Frontal cortex (tissue), 3 donors: ENCODE measurements at regions not wholly inside any gene's neighbourhood (a gene's known extent, or its start where the extent isn't known, plus 50 kb on each side); places are given as distances from the start of the nearest gene placed in this dataset.

Experiments
- DNase-seq, 2 donors: peaks; one replicate each; pipeline ENCODE4 v3.0.0; 2012; ENCODE audit warnings: low spot score in 2 of 2
- FAIRE-seq: peaks from 2 replicates; lab custom pipeline; 2012; peaks lifted over from hg19 to GRCh38; lab: Jason Lieb, UNC
- donor health status: control.
- donor health status: control.
- donor health status: control.

DNA sequence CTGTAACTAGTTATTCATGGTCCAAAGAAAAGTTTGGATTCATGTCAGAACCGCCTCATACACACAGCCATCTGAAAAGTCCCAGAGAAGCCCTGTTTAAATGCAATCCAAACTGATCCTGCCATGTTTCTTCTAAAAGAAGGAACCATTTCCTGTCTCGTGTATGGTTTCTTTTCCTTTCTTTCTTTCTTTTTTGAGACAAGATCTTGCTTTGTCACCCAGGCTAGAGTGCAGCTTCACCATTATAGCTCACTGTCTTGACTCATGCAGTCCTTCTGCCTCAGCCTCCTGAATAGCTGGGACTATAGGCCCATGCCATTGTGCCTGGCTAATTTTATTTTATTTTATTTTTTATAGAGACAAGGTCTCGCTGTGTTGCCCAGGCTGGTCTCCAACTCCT, 77.4 kb upstream of the NSMCE3 start:
- no peak for DNase-seq
- no peak for FAIRE-seq

DNA sequence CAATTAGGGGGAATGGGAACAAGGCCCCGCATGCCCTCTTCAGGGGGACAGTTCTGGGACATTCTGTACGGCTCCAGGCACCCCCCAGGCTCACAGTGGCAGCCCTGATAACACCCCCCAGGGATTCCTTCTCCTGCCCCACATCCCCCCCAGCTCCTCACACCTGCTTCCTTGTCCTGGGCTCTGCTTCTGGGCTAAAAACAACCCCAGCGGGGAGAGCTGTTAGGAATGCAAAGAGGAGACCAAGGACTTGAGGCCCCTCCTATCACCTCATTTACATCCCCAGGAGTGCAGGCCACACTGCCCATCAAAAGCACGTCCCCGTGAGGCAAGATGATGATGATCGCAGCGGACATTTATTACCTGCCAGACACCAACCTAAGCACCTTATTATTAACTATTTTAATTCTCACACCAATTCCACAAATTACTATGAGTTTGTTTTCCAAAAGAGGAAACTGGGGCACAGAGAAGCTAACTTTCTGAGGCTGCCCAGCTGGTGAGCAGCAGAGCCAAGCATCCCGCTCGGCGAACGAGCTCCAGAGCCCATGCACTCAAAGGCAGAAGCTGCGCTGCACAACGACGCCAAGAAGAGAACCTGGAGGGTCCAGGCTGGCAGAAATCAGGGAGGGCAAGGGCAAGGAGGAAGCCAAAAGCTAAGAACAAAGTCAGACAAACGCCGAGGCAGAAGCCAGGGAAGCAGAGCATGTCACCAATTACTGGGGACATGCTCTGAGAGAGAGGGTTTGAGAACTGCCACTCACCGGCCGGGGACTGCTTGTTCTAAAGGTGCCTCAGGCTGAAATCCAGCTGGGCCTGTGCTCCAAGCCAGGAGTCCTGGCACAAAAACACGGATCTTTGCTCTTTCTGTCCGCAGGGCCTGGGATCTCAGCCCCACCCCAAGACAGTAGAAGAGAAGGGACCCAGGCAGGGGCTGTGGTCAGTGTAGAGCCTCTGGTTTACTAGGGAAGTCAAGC, 76.2 kb upstream of the NSMCE3 start:
- FAIRE-seq (no peak), DNase-seq (no peak)

DNA sequence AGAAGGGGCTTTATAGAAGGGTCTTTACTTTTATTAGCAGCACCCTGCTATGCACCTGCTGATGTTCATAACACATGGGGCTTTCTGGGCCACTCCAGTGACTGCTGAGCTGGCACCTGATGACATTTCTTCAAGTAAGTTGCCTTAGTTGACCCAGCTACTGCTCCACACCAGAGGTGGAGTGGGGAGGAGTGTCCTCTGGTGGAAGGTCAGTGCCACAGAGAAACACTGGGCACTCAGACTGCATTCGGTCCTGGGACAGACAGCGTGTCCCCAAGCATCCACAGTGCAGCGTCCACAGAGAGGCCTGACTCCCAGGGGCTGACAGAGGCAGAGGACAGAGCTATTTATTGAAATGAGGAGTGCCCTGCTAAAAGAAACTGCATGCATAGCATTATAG, 74.9 kb upstream of the NSMCE3 start:
- DNase-seq (no peak), FAIRE-seq (no peak)

DNA sequence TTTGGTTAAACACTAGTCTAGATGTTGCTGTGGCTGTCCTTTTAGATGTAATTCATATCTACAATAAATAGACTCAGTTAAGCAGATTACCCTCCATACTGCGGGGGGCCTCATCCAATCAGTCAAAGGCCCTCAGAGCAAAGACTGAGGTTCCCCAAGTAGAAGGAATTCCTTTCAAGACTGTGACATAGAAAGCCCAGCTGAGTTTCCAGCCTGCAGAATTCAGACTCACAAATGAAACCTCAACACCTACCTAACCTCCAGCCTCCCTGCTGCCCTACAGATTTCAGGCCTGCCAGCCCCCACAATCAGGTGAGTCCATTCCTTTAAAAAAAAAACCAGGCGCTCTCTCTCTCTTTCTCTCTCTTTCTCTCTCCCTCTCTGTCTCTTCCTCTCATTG, 73.6 kb upstream of the NSMCE3 start:
- no peak for DNase-seq
- no peak for FAIRE-seq

DNA sequence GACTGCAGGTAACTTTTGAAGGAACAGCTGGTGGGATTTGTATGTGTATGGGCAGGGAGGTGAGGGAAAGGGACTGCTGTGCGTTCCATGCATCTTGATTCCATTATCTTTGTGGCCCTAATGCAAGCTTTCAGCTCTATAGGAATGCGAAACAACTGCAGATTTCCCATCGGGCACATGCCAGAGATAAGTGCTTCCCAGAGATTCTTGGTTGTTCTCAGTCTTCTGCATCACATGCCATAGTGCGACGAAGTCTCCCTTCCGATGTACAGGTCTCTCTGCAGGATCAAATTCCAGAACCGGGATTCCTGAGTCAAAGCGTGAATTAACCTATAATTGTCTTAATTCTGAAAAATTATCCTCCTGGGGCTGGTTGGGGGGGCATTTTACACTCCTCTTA, 72.6 kb upstream of the NSMCE3 start:
- no peak for DNase-seq
- no peak for FAIRE-seq

DNA sequence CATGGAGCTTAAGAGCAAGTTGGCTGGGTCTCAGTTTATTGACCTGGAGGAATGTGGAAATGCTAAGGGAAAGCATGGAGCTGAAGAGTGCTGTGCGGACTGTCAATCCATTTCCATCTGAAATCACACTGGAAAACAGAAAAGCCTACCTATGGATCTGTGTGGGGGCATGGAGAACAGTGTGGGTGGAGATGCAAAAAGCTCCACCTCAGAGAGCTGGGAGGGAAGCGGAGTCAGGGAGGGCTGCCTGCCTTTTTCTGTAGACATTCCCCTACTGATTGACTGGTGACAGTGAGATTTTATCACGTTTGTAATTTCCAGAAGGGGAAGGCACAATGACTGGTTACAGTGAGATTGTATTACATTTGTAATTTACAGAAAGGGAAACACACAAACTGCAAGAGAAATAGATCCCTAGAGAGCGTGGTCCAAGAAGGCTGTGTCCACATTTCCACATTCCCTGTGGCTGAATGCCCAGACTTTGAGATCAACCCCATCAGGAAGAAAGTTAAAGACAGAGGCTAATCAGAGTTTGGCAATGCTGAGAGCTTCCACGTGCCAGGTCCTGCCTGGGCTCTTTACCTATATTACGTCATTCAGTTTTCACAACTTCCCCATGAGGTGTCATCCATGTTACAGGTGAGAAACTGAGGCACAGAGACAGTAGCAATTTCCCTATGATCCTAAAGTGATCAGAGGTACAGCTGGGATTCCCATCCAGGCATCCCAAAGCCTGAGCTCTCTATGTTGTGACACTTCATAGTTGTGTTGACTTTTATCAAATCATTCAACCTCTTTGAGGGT, 67.7 kb upstream of the NSMCE3 start:
- DNase-seq = no peak
- FAIRE-seq = no peak

DNA sequence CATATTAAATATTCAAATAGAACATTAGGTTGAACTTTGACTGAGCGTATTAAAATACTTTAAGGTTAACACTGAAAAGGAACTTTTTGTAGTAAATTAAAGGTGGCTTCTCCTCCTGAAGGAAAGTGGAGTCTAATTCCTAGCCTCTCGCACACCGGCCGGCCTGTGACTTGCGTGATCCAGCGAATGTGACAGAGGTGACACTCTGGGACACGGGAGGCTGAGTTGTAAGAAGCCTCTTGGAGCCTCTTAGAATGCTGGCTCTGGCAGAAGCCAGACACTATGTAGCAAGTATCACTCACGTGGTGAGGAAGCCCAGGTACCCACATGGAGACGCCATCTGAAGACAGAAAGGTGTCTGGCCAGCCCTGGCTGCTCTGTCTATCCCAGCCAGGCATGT, 64.9 kb upstream of the NSMCE3 start:
- DNase-seq = no peak
- FAIRE-seq = no peak

DNA sequence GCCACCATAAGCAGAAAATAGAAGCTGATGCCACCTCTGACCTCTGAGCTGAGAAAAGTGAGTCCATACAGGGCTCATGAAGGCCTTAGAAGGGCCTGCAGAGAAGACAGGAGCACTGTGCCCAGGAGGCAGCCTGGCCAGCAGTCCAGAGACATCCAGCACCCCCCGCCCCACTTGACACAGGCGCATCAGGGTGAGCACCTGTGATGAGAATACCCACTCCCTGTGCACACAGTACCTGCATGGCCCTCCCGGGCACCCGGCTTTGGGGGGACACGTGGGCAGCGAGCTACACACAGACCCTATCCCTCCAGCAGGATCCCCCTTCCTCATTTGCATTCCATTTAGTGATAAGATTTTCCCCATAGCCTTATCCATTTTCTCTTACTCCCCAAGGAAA, 63.6 kb upstream of the NSMCE3 start:
- DNase-seq (no peak), FAIRE-seq (no peak)

DNA sequence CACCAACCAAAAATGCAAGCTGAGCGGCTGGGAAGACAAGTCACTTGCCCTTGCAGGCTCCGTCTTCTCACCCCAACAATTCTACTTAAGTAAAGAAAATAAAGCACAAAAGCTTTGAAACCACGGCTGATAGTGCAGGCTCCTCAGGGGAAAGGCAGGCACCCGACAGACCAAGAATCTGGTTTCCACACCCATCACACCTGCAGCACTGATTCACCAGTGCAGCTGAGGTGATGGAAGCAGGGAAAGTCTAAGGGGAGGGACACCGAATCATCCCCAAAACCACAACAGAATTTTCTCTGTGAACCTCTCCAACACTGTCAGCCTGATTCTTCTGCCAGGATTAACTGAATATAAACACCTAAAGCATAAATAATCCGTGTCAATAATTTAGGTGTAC, 62.0 kb upstream of the NSMCE3 start:
- no peak for DNase-seq
- FAIRE-seq = no peak

DNA sequence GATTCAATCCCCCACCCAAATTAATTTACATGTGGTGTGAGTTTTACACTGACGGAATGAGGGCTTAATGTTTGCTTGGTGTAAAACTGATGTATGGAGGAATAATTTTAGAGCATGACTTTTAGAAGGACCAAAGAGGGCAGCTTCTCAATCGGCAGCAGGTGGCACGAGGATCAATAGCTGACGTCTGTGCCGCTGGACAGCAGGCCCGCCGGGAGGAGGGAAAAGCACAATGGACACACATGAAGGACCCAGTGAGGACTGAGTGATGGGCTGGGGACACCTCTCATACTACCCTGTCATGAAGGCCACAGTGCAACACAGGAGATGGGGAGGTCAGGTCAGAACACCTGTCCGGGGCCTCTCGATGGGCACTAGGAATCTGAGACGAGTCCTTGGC, 61.4 kb upstream of the NSMCE3 start:
- FAIRE-seq = no peak

DNA sequence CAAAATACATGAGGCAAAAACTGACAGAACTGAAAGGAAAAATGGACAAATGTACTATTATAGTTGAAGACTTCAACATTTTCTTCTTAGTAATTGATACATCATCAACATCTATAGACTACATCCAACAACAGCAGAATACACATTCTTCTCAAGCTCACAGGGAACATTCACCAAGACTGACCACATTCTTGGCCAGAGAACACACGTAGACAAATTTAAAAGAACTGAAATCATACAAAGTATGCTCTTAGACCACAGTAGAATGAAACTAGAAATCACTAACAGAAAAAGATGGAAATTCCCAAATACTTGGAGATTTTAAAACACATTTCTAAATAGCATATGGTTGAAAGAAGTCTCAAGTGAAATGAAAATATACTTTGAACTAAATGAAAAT, 55.1 kb upstream of the NSMCE3 start:
- DNase-seq = no peak
- FAIRE-seq = no peak

More for the DNA sequence above, 61.4 kb upstream of the NSMCE3 start:
- no peak for DNase-seq

DNA sequence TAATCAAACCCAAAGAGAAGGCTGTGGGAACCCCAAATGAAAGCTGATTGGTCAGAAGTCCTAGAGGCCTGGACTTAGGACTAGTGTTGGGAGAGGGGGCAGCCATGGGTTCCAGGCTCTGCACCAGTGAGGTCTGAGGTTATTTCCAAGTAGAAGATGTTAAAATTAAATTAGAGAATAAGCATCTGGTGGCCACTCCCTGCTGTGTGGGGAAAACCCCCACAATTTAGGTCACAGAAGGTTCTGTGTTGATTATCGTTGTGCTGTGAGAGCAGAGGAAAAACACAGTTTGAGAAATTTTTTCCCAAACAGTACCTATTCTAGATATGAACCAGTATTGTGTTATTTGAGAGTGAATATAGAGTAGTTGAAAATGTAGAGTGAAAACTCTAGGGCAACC, 53.9 kb upstream of the NSMCE3 start:
- no peak for FAIRE-seq

DNA sequence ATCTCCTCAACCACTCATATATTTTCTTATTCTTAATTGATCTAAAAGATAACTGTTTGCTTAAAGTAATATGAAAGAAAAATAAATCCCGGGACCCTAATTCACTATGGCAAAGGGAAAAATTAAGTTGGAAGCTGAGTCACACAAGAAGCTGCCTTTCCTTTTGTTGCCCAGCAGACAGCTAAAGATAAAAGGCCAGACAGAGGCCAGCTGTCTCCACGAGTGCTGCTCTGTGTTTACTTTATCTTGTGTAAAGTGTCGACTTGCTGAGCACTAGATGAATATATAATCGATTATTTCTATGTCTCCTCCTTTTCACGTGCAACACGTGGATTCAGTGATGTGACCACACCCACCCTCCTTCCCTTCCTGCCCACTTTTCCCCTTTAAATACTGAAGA, 52.8 kb upstream of the NSMCE3 start:
- no peak for DNase-seq
- no peak for FAIRE-seq

More for the DNA sequence above, 53.9 kb upstream of the NSMCE3 start:
- DNase-seq = no peak

DNA sequence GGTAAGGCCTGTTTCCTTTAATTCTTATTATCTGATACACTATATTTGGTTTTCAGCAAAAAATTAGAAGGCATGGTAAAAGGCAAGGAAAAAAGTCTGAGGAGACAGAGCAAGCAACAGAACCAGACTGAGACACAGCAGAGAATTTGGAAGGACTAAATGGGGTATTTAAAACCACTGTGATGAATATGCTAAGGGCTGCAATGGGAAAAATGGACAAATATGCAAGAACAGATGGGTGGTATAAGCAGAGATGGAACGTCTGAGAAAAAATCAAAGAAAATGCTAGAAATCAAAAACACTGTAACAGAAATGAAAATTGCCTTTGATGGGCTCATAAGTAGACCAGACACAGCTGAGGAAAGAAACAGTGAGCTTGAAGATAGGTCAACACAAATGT, 50.8 kb upstream of the NSMCE3 start:
- FAIRE-seq = no peak
- DNase-seq = no peak

DNA sequence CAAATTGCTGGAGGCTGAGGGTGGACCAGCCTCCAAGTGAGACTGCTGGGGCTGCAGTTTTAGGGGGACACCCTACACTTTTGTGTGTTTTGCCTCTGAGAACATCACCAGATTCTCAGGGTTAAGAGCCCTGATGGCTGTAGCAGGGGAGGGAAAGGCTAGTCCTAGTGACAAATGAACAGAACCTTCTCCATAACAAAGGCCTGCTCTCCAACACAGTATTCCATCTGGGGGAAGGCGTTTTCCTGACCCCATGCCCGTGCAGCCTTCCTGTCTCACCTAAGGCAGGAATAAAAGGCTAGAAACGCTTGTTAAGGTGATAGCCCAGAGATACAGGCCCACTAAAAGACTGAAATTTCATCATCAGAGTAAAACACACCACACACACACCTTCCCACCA, 50.2 kb upstream of the NSMCE3 start:
- FAIRE-seq (no peak), DNase-seq (no peak)
